SK-N-SH (cell line): ENCODE measurements at regions not wholly inside any gene's neighbourhood (a gene's known extent, or its start where the extent isn't known, plus 50 kb on each side); places are given as distances from the start of the nearest gene placed in this dataset.

Experiments used
- CHD2 ChIP-seq: fragments of 150-350 bp; IDR thresholded peaks from 2 replicates; pipeline ENCODE4 v1.6.1; 2018; ENCODE audit warnings: low read length; ENCODE audit not compliant: partially characterized antibody
- EZH2phosphoT487 ChIP-seq: fragments of 200-600 bp; sonication (generic); IDR thresholded peaks from 2 replicates; pipeline ENCODE4 v1.6.1; 2017; ENCODE audit warnings: low read depth, mixed run types, mild to moderate bottlenecking, antibody characterized with exemption, moderate library complexity, borderline replicate concordance
- FOXM1 ChIP-seq: IDR thresholded peaks from 2 replicates; pipeline ENCODE4 v1.4.0; 2012; ENCODE audit warnings: low read depth, mild to moderate bottlenecking
- GABPA ChIP-seq: IDR thresholded peaks from 2 replicates; pipeline ENCODE4 v1.4.0; 2012; ENCODE audit warnings: low read depth, mild to moderate bottlenecking
- JUND ChIP-seq: IDR thresholded peaks from 2 replicates; pipeline ENCODE4 v1.4.0; 2012
- NFIC ChIP-seq: IDR thresholded peaks from 2 replicates; pipeline ENCODE4 v1.4.0; 2012; ENCODE audit warnings: borderline replicate concordance
- POLR2AphosphoS5 ChIP-seq: IDR thresholded peaks from 2 replicates; pipeline ENCODE4 v1.6.1; 2012; ENCODE audit warnings: low read depth, low read length
- RFX5 ChIP-seq: IDR thresholded peaks from 2 replicates; pipeline ENCODE4 v1.6.1; 2012; ENCODE audit warnings: mild to moderate bottlenecking, improper control_type of control experiment, low read length
- YY1 ChIP-seq: IDR thresholded peaks from 2 replicates; pipeline ENCODE4 v1.4.0; 2012; ENCODE audit warnings: low read depth, mild to moderate bottlenecking
- TF ChIP-seq, protein P1 (sequence below): fragments of 200-600 bp; sonication (generic); IDR thresholded peaks from 2 replicates; pipeline ENCODE4 v1.6.1; 2017; ENCODE audit warnings: antibody characterized with exemption, mild to moderate bottlenecking, moderate library complexity

DNA sequence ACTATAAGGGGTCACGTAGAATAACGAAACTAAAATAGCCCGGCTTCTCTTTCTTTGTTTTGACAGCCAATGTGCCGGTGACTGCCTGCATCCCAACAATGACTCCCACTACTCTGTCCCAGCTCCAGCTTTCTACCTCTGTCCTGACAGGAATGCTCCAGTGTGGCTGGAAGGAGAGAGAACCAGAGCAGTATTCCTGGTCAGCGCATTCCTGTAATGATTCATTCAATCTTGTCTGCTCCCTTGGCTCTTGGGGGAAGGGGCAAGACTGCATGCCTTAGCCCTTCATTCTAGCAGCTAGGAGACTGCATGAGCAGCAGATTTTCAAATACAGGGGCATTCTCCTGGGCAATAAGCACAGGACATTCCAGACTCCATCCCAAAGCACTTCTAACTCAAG is 132.1 kb upstream of the PRMT6 start:
- TF ChIP-seq GABPA (no peak), EZH2phosphoT487 (no peak), RFX5 (no peak), CHD2 (no peak), POLR2AphosphoS5 (no peak), FOXM1 (no peak), JUND (no peak), NFIC (no peak), YY1 (no peak)
- TF ChIP-seq, protein P1, sequence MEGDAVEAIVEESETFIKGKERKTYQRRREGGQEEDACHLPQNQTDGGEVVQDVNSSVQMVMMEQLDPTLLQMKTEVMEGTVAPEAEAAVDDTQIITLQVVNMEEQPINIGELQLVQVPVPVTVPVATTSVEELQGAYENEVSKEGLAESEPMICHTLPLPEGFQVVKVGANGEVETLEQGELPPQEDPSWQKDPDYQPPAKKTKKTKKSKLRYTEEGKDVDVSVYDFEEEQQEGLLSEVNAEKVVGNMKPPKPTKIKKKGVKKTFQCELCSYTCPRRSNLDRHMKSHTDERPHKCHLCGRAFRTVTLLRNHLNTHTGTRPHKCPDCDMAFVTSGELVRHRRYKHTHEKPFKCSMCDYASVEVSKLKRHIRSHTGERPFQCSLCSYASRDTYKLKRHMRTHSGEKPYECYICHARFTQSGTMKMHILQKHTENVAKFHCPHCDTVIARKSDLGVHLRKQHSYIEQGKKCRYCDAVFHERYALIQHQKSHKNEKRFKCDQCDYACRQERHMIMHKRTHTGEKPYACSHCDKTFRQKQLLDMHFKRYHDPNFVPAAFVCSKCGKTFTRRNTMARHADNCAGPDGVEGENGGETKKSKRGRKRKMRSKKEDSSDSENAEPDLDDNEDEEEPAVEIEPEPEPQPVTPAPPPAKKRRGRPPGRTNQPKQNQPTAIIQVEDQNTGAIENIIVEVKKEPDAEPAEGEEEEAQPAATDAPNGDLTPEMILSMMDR = no peak
